GM19239 (cell line): ENCODE measurements at regions not wholly inside any gene's neighbourhood (a gene's known extent, or its start where the extent isn't known, plus 50 kb on each side); places are given as distances from the start of the nearest gene placed in this dataset.

Experiments used
- DNase-seq: peaks from one replicate; pipeline ENCODE4 v3.0.0; 2011; ENCODE audit warnings: low spot score; ENCODE audit not compliant: insufficient read length
- FAIRE-seq: peaks from 2 replicates; lab custom pipeline; 2011; peaks lifted over from hg19 to GRCh38; lab: Jason Lieb, UNC

DNA sequence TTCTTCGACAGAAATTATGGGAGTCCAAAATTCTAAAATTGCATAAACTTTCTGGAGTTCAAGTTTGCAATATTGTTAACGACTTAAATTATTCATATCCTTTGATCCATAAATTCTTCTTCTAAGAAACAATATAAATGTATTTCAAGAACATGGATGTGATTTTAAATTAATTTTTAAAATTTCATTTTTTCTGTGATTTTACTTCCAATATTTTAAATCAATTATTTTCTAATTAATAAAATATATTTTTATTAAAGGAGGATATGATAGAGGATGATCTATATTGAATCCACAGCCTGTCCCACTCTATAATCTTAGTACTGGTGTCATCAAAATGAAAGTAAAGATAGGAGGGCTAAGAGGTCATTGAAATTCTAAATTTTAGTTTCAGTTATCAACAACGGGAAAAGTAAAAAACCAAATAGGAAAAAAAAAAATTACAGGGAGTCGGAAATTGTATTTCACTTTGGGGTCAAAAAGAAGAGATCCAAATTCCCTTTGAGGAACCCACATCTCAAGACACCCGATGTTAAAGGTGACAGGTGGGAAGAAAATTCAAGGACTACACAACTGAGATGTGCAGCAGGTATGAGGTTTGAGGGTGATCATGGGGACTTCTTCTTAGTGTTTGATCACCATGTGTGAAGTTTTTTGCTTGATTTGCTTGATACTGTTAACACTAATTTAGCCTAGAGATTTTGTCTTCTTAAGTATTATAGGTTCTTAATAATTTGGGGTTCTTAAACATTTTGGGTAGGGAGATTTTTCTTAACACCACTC is 154.8 kb upstream of the RGS18 start:
- FAIRE-seq (no peak), DNase-seq (no peak)

- FAIRE-seq = no peak
- DNase-seq = no peak
Measured at GRCh38 chr1:192005976-192006375, 152.3 kb upstream of the RGS18 start.

- FAIRE-seq = no peak
- no peak for DNase-seq
Measured at GRCh38 chr1:192008281-192008825, 149.9 kb upstream of the RGS18 start.

DNA sequence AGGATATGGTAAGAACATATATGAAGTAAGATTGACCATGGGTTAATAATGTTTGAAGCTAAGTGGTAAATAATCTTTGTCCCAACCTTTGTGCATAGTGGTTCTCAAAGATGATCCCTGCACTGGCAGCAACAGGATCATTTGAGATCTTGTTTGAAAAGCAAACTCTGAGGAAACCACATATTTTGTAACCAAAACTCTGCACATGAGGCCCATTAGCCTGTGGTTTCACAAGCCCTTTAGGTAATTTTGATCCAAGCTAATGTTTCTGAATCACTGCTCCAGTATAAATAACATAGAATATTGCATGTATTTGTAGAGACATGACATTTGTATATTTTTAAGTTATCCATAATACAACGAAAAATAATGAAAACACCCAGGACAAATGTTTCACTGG is 147.9 kb upstream of the RGS18 start:
- no peak for FAIRE-seq
- no peak for DNase-seq

GRCh38 chr1:192011525-192011924 is 146.7 kb upstream of the RGS18 start:
- FAIRE-seq (no peak), DNase-seq (no peak)

GRCh38 chr1:192022827-192023226 is 135.4 kb upstream of the RGS18 start:
- no peak for DNase-seq

GRCh38 chr1:192024881-192025280 is 133.4 kb upstream of the RGS18 start:
- DNase-seq (no peak), FAIRE-seq (no peak)

More at GRCh38 chr1:192022827-192023226, 135.4 kb upstream of the RGS18 start:
- FAIRE-seq = no peak

GRCh38 chr1:192038567-192038966 is 119.7 kb upstream of the RGS18 start:
- no peak for FAIRE-seq
- DNase-seq = no peak

GRCh38 chr1:192045131-192045530 is 113.1 kb upstream of the RGS18 start:
- FAIRE-seq (no peak), DNase-seq (no peak)

DNA sequence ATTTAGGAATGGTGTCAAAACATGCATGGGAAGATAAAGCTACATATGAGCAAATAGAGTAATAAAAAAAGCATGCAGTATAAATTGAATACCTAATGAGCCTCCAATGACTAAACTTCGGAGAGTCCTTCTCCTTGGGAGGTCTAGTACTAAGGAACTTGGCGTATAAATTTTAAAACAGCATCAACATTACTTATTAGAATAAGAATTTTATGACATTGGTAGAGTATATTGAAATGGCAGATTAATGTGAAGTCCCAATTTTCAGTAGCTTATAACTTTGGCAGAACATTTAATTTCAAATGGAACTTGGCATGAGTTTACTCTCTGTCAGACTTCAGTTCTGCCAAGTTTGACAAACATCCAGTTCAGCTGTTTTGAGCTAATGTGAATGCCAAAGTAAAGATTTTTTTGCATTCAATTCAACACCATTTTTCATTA is 104.7 kb upstream of the RGS18 start:
- DNase-seq (no peak), FAIRE-seq (no peak)

GRCh38 chr1:192057766-192058165 is 100.5 kb upstream of the RGS18 start:
- FAIRE-seq (no peak), DNase-seq (no peak)

DNA sequence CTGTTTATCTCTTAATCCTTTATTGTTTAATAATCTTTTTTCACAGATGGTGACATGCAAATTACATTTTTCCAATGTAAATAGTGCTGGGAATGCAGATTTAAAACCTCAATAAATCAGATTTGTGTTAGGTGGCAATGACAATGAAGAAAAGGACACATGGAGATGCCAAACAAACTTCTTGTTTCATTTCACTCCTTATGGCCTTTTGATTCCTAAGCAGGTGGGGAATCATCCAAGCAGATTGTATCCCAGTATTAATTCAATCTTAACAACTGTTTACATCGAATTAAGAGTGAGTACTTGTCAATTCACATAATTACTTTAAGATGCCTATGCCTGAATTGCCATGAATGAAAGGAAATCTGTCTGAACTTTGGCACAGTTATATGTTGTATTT is 98.9 kb upstream of the RGS18 start:
- FAIRE-seq (no peak), DNase-seq (no peak)

- DNase-seq = no peak
- FAIRE-seq = no peak
Measured at GRCh38 chr1:192061556-192061955, 96.7 kb upstream of the RGS18 start.

DNA sequence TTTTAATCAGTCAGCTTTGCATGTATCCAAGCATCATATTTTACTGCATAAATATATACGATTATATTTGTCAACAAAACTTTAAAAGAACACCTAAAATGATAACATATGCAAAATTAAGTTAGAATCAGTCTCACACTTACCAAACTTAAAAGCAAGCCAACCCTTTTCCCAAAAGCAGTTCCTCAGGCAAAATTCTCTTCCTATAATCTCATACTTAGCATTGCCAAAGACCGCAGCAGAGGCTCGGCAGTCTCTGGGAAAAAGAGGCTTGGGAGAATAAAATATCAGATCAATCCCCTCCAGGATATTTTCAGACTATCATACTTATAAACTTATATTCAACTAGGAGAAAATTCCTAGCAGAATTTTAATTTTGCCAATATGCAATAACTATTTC is 93.2 kb upstream of the RGS18 start:
- FAIRE-seq = no peak
- no peak for DNase-seq

- no peak for DNase-seq
- no peak for FAIRE-seq
Measured at GRCh38 chr1:192066202-192066601, 92.1 kb upstream of the RGS18 start.

- DNase-seq = no peak
Measured at GRCh38 chr1:192067360-192067759, 90.9 kb upstream of the RGS18 start.

GRCh38 chr1:192070213-192070612 is 88.0 kb upstream of the RGS18 start:
- DNase-seq (no peak), FAIRE-seq (no peak)

More at GRCh38 chr1:192067360-192067759, 90.9 kb upstream of the RGS18 start:
- FAIRE-seq = no peak

DNA sequence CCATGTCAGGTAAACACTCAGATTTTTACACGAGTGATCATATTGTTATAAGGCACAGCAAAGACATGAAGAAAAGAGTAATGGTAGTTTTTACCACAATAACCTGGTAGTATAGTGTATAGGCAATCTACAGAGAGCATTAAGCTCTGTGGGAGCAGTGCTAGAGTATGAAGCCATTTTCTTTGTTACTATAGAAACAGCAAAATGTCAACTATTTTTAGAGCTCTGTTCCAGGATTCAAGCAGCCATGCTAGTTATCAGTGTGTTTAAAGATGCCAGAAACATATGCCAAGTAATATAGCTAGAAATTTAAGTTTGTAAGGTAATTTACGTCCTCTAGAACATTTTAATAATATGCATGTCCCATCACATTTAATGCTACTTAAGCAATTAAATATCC is 77.6 kb upstream of the RGS18 start:
- FAIRE-seq (no peak), DNase-seq (no peak)

- FAIRE-seq (no peak), DNase-seq (no peak)
Measured at GRCh38 chr1:192081359-192081758, 76.9 kb upstream of the RGS18 start.

GRCh38 chr1:192086644-192087043 is 71.6 kb upstream of the RGS18 start:
- DNase-seq (no peak), FAIRE-seq (no peak)

DNA sequence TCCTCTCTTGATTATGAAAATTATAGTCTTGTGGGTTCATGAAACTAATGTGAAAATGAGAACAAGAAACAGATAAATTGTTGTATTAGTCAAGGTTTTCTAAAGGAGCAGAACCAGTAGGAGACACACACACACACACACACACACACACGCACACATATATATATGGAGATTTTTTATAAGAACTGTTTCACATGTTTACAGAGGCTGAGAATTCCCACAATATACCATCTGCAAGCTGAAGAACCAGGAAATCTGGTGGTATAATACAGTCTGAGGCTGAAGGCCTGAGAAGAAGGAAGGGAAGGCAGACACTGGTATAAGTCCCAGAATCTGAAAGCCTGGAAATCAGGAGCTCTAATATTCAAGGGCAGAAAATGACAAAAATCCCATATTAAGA is 70.9 kb upstream of the RGS18 start:
- FAIRE-seq (no peak), DNase-seq (no peak)

- no peak for DNase-seq
- FAIRE-seq = no peak
Measured at GRCh38 chr1:192088496-192088895, 69.8 kb upstream of the RGS18 start.
